Transverse colon (tissue), 3 donors: ENCODE measurements at regions not wholly inside any gene's neighbourhood (a gene's known extent, or its start where the extent isn't known, plus 50 kb on each side); places are given as distances from the start of the nearest gene placed in this dataset.

ENCODE experiments used
- CTCF ChIP-seq, 5 experiments: fragments of 200-600 bp in 3 of 5; fragments of 450-650 bp in 2 of 5; sonication (generic) in 3 of 5; IDR thresholded peaks; 1 replicate in 2 of 5; 2 replicates in 3 of 5; pipeline ENCODE4 v1.5.1; 2016 to 2017; ENCODE audit warnings: antibody characterized with exemption in 5 of 5, inconsistent platforms in 3 of 5, mild to moderate bottlenecking in 2 of 5, moderate library complexity in 1 of 5
- EP300 ChIP-seq: sonication (generic); formaldehyde crosslinking; IDR thresholded peaks from one replicate; pipeline ENCODE4 v1.6.1; 2017; ENCODE audit warnings: antibody characterized with exemption, low read depth
- POLR2A ChIP-seq: fragments of 450-650 bp; IDR thresholded peaks from one replicate; pipeline ENCODE4 v1.6.1; 2016; ENCODE audit warnings: antibody characterized with exemption, mild to moderate bottlenecking, moderate library complexity

- TF ChIP-seq CTCF (IDR thresholded peaks at IDR 0.05) (no peak), POLR2A (no peak), EP300 (no peak)
Observed at GRCh38 chr9:95608341-95608740, 91.6 kb upstream of the PTCH1 start.
